GM23338 (cell line): ENCODE measurements at regions not wholly inside any gene's neighbourhood (a gene's known extent, or its start where the extent isn't known, plus 50 kb on each side); places are given as distances from the start of the nearest gene placed in this dataset.

Experiments used
- CTCF ChIP-seq, 2 experiments: fragments of 200-600 bp in 1 of 2; sonication (generic) in 1 of 2; conservative IDR thresholded peaks; 2 replicates each; pipeline versions ENCODE4 v1.5.1 to v1.6.1; 2016 to 2017; ENCODE audit warnings: antibody characterized with exemption in 2 of 2, low read depth in 2 of 2, mild to moderate bottlenecking in 2 of 2, moderate library complexity in 1 of 2
- EZH2 ChIP-seq: fragments of 200-600 bp; sonication (generic); IDR thresholded peaks from one replicate; pipeline ENCODE4 v1.8.0; 2017; ENCODE audit warnings: antibody characterized with exemption, mild to moderate bottlenecking, low read depth; ENCODE audit not compliant: unreplicated experiment
- EZH2phosphoT487 ChIP-seq: fragments of 200-600 bp; sonication (generic); IDR thresholded peaks from one replicate; pipeline ENCODE4 v1.8.1; 2018; ENCODE audit warnings: antibody characterized with exemption; ENCODE audit not compliant: unreplicated experiment
- JUNB ChIP-seq: IDR thresholded peaks from one replicate; pipeline ENCODE4 v1.6.1; 2016; ENCODE audit warnings: antibody characterized with exemption; ENCODE audit not compliant: unreplicated experiment
- NANOG ChIP-seq: IDR thresholded peaks from 2 replicates; pipeline ENCODE4 v1.6.1; 2016; ENCODE audit warnings: antibody characterized with exemption, borderline replicate concordance
- POLR2AphosphoS5 ChIP-seq: IDR thresholded peaks from 2 replicates; pipeline ENCODE4 v1.6.1; 2016; ENCODE audit warnings: antibody characterized with exemption, low read depth
- REST ChIP-seq: IDR thresholded peaks from one replicate; pipeline ENCODE4 v1.6.1; 2018; ENCODE audit warnings: antibody characterized with exemption; ENCODE audit not compliant: unreplicated experiment
- STAT1 ChIP-seq: IDR thresholded peaks from one replicate; pipeline ENCODE4 v1.6.1; 2016; ENCODE audit warnings: antibody characterized with exemption; ENCODE audit not compliant: unreplicated experiment

GRCh38 chr6:68368845-68369244 lies 266.2 kb upstream of the ADGRB3 start:
- TF ChIP-seq CTCF (conservative IDR thresholded peaks at IDR 0.05; ENCODE audit: low read depth in 2 of 2) (no peak), EZH2 (no peak), POLR2AphosphoS5 (no peak), EZH2phosphoT487 (no peak), NANOG (no peak), REST (no peak), JUNB (no peak), STAT1 (no peak)
